ENCODE measurements at regions not wholly inside any gene's neighbourhood (a gene's known extent, or its start where the extent isn't known, plus 50 kb on each side); places are given as distances from the start of the nearest gene placed in this dataset.

DNA sequence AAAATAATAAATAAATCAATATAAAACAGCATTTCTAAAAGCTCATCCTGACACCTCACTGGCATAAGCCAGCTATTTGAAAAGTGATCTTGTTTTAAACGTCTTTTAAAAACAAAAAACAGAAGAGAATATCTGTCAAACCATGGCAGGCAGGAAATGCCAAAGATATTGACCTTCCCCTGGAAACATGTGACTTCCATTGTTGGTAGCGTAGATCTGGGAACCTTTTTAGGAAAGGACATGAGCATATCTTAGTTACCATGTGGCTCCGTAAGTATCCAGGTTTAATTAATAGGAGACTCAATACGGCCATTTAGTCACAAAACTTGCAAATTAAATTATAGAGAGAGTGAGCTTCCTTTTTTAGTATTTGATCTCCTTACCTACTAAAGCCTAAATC lies 83.0 kb upstream of the KLHL4 start:
- TF ChIP-seq EZH2 (IDR thresholded peaks at IDR 0.05; ENCODE audit: insufficient read depth, poor library complexity, severe bottlenecking) (no peak), EZH2phosphoT487 (IDR thresholded peaks at IDR 0.05; ENCODE audit: insufficient read depth, low read depth) (no peak)
